Left ventricle myocardium inferior (tissue), 1 donor: ENCODE measurements at regions not wholly inside any gene's neighbourhood (a gene's known extent, or its start where the extent isn't known, plus 50 kb on each side); places are given as distances from the start of the nearest gene placed in this dataset.

Source experiments
- DNase-seq: peaks from one replicate; pipeline ENCODE4 v3.0.0-alpha.2; 2020
- H3K27ac ChIP-seq: fragments of 200-600 bp; replicated peaks from 2 replicates; pipeline ENCODE4 v1.8.0; 2021
- H3K27me3 ChIP-seq: fragments of 200-600 bp; 2 replicates; pipeline ENCODE4 v1.8.0; 2021; ENCODE audit warnings: low read depth
- H3K36me3 ChIP-seq: fragments of 200-600 bp; 2 replicates; pipeline ENCODE4 v1.8.0; 2021
- H3K4me1 ChIP-seq: fragments of 200-600 bp; 2 replicates; pipeline ENCODE4 v1.8.0; 2021
- H3K4me3 ChIP-seq: fragments of 200-600 bp; 2 replicates; pipeline ENCODE4 v1.8.0; 2021; ENCODE audit warnings: mild to moderate bottlenecking, moderate library complexity
- H3K9me3 ChIP-seq: fragments of 200-600 bp; replicated peaks from 2 replicates; pipeline ENCODE4 v1.8.0; 2021
- CTCF ChIP-seq: fragments of 200-600 bp; IDR thresholded peaks from 2 replicates; pipeline ENCODE4 v1.8.0; 2021; ENCODE audit warnings: antibody characterized with exemption, mild to moderate bottlenecking, borderline replicate concordance
- intact Hi-C: fragments of 100-400 bp; cut with micrococcal nuclease; formaldehyde crosslinking; loops from one replicate; pipeline ENCODE4 v1.11.0; 2022
- donor health status: DM: no; HTN: yes; CAD: no; lungs with severe emphysema.

GRCh38 chr16:65660390-65660789 lies 538.5 kb upstream of the CDH11 start:
- no peak overlapping the region for H3K27ac ChIP-seq
- intact Hi-C loops = no loop called here
- peaks cover 16% of the 10 kb centered on the region for H3K27me3 ChIP-seq
- peaks cover 15% of the 10 kb centered on the region for H3K4me1 ChIP-seq
- TF ChIP-seq CTCF = no peak
- no peak overlapping the region for H3K4me3 ChIP-seq
- DNase-seq = no peak
- no peaks in the 10 kb centered on the region for H3K9me3 ChIP-seq
- no peaks in the 10 kb centered on the region for H3K36me3 ChIP-seq

DNA sequence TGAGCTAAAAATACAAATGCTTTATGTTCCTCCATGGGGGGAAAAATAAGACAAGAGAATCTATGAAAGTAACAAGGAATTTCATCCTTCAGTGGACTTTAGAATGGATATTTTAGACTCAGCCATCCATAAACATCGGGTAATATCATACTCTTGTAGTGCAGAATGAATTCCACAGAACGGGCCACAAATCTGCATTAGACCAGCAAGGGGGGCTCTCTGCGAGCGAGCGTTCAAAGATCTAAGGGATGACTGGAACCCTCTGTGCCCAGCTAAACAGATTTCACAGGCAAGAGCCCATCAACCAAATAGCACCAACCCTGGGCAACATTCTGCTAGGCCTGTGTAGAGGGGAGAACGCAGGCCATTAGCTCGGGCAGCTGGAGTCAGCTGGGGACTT lies 537.9 kb upstream of the CDH11 start:
- H3K27me3 ChIP-seq = peaks cover 23% of the 10 kb centered on the region
- H3K4me3 ChIP-seq = no peak overlapping the region
- DNase-seq = no peak
- no peak overlapping the region for H3K27ac ChIP-seq
- intact Hi-C loops = no loop called here
- H3K4me1 ChIP-seq = peaks cover 15% of the 10 kb centered on the region
- no peak for TF ChIP-seq CTCF
- no peaks in the 10 kb centered on the region for H3K36me3 ChIP-seq
- no peaks in the 10 kb centered on the region for H3K9me3 ChIP-seq

GRCh38 chr16:65658787-65659220 lies 536.9 kb upstream of the CDH11 start:
- Histone ChIP-seq H3K9me3 (no peaks in the 10 kb centered on the region), H3K27me3 (peaks cover 31% of the 10 kb centered on the region), H3K27ac (no peak overlapping the region), H3K4me3 (no peak overlapping the region), H3K4me1 (peaks cover 15% of the 10 kb centered on the region), H3K36me3 (no peaks in the 10 kb centered on the region)
- TF ChIP-seq CTCF = no peak
- intact Hi-C loops = no loop called here
- DNase-seq = no peak

GRCh38 chr16:65658349-65658748 lies 536.5 kb upstream of the CDH11 start:
- DNase-seq = no peak
- TF ChIP-seq CTCF = no peak
- H3K27me3 ChIP-seq = peaks cover 36% of the 10 kb centered on the region
- no peak overlapping the region for H3K27ac ChIP-seq
- intact Hi-C loops = no loop called here
- no peaks in the 10 kb centered on the region for H3K9me3 ChIP-seq
- H3K4me1 ChIP-seq = peaks cover 15% of the 10 kb centered on the region
- no peak overlapping the region for H3K4me3 ChIP-seq
- H3K36me3 ChIP-seq = no peaks in the 10 kb centered on the region

DNA sequence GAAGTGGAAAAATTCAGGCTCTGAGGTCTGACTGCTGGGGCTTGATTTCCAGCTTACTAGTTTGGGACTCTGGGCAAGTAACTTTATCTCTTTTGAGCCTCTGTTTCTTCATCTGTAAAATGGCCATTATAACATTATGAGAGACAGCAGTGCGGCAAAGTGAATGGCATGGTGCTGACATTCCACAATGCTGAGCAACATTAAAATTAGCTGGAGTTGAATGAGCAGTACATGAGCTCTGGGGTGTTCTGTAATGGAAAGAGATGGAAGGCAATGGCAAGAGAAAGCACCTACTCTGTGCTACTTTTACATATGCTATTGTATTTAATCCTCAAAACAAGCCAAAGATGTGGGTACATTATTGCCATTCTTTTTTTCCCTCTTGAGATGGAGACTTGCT lies 535.7 kb upstream of the CDH11 start:
- Histone ChIP-seq H3K4me3 (no peak overlapping the region), H3K27ac (no peak overlapping the region), H3K36me3 (no peaks in the 10 kb centered on the region), H3K9me3 (no peaks in the 10 kb centered on the region), H3K27me3 (peaks cover 44% of the 10 kb centered on the region), H3K4me1 (peaks cover 15% of the 10 kb centered on the region)
- no peak for DNase-seq
- TF ChIP-seq CTCF = no peak
- intact Hi-C loops = no loop called here

GRCh38 chr16:65657071-65657494 lies 535.2 kb upstream of the CDH11 start:
- H3K27me3 ChIP-seq = peaks cover 46% of the 10 kb centered on the region
- no peak for TF ChIP-seq CTCF
- H3K9me3 ChIP-seq = no peaks in the 10 kb centered on the region
- no peak overlapping the region for H3K27ac ChIP-seq
- intact Hi-C loops = no loop called here
- H3K4me3 ChIP-seq = no peak overlapping the region
- DNase-seq = no peak
- H3K4me1 ChIP-seq = peaks cover 15% of the 10 kb centered on the region
- no peaks in the 10 kb centered on the region for H3K36me3 ChIP-seq
